ENCODE measurements at regions not wholly inside any gene's neighbourhood (a gene's known extent, or its start where the extent isn't known, plus 50 kb on each side); places are given as distances from the start of the nearest gene placed in this dataset.

GRCh38 chr16:6722786-6723185 is 609.9 kb upstream of the RBFOX1 start:
- no peak for TF ChIP-seq ZNF274 (IDR thresholded peaks at IDR 0.05; ENCODE audit: low read depth, low read length)
- no peak for TF ChIP-seq SUZ12 (IDR thresholded peaks at IDR 0.05; ENCODE audit: extremely low read depth, insufficient read depth, insufficient read length)
